ES-I3 (cell line): ENCODE measurements at regions not wholly inside any gene's neighbourhood (a gene's known extent, or its start where the extent isn't known, plus 50 kb on each side); places are given as distances from the start of the nearest gene placed in this dataset.

Experiments
- H3K36me3 ChIP-seq: 2 replicates; pipeline ENCODE4 v1.6.1; 2013; ENCODE audit warnings: mild to moderate bottlenecking, low read length, control low read depth, moderate library complexity; ENCODE audit not compliant: insufficient read depth
- H3K4me1 ChIP-seq: 2 replicates; pipeline ENCODE4 v1.6.1; 2013; ENCODE audit warnings: mild to moderate bottlenecking, control low read depth, low read length; ENCODE audit not compliant: insufficient read depth
- H3K9ac ChIP-seq: 2 replicates; pipeline ENCODE4 v1.6.1; 2013; ENCODE audit warnings: low read depth, mild to moderate bottlenecking, low read length, moderate library complexity
- H3K9me3 ChIP-seq: 2 replicates; pipeline ENCODE4 v1.6.1; 2013; ENCODE audit warnings: mild to moderate bottlenecking, low read length, moderate library complexity; ENCODE audit not compliant: control insufficient read depth, insufficient read depth

DNA sequence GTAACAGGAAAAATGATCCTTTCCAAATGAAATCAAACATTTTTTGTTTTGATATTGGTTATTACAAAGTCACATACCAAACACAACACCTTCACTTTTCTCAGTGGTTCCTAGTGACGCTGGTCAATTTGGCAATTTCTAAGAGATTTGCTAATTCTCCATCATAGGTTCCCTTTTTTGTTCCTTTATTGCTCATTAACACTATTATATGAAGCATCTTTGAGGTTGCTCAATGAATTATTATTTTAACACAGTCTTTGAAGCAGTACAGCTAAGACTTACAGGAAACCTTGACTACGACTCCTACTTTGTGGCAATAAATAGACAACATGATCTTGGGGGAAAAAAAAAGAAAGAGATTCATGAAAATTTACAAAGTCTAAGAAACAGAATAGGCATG lies 152.2 kb upstream of the VRK2 start:
- H3K9ac ChIP-seq = no peak overlapping the region
- H3K4me1 ChIP-seq = no peaks in the 10 kb centered on the region
- no peaks in the 10 kb centered on the region for H3K9me3 ChIP-seq
- no peaks in the 10 kb centered on the region for H3K36me3 ChIP-seq

GRCh38 chr2:57897920-57898319 lies 148.7 kb upstream of the VRK2 start:
- Histone ChIP-seq H3K36me3 (no peaks in the 10 kb centered on the region), H3K9ac (no peak overlapping the region), H3K9me3 (no peaks in the 10 kb centered on the region), H3K4me1 (peaks cover 3% of the 10 kb centered on the region; the same call in 1 of the 2 replicates)

GRCh38 chr2:57899898-57900297 lies 146.7 kb upstream of the VRK2 start:
- H3K9ac ChIP-seq = no peak overlapping the region
- peaks cover 3% of the 10 kb centered on the region; the same call in 1 of the 2 replicates for H3K4me1 ChIP-seq
- H3K9me3 ChIP-seq = no peaks in the 10 kb centered on the region
- H3K36me3 ChIP-seq = no peaks in the 10 kb centered on the region

DNA sequence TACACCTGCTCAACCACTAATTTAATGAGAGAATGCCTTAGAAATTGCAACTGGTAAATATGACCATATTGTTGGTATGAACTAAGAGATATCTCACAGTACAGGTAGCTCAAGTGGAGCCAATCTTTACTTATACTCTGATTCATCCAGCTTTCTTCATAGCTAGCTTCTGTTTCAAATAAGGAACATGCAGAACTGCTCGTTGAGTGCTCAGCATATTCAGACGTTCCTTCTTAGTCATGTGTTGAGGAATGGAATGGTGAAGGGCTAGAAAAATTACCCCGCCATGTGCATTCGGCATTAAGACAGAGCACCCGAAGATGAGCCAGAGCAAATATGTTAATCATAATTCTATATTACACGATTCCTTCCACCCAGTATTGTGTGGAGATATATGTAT lies 144.0 kb upstream of the VRK2 start:
- H3K9ac ChIP-seq = no peak overlapping the region; the same call in 1 of the 2 replicates
- peaks cover 3% of the 10 kb centered on the region; the same call in 1 of the 2 replicates for H3K4me1 ChIP-seq
- H3K9me3 ChIP-seq = no peaks in the 10 kb centered on the region
- H3K36me3 ChIP-seq = no peaks in the 10 kb centered on the region

DNA sequence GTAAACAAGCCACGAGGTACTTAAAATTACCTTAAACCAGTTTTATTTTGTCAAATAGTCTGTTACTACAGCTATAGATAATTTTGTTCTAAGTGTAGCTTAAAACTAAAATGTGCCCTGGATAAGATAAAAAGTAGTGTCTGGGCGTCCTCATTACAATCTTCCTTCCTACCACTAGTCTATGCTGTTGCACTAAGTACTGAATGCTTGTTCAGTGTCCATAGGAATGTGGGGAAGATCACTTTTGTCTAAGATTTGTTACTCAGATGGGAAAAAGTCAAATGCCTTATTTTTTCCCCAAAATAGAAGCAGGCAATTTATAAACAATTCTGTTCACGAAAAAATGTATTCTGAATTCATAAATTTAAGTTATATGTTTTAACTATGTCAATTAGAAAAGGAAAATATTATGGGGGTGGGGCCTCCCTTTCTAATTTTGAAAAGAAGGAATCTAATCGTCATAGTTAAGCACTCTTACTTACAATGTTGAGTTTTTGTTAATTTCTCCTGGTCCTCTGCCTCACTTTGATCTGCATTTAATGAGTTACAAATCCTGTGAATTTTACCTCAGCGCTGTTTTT lies 140.4 kb upstream of the VRK2 start:
- H3K9ac ChIP-seq = no peak overlapping the region
- H3K9me3 ChIP-seq = no peaks in the 10 kb centered on the region
- no peaks in the 10 kb centered on the region for H3K36me3 ChIP-seq
- H3K4me1 ChIP-seq = peaks cover 3% of the 10 kb centered on the region; the same call in 1 of the 2 replicates

- H3K36me3 ChIP-seq = no peaks in the 10 kb centered on the region
- no peak overlapping the region for H3K9ac ChIP-seq
- peaks cover 3% of the 10 kb centered on the region; the same call in 1 of the 2 replicates for H3K4me1 ChIP-seq
- H3K9me3 ChIP-seq = no peaks in the 10 kb centered on the region
Measured at GRCh38 chr2:57907411-57907810, 139.2 kb upstream of the VRK2 start.

- no peaks in the 10 kb centered on the region for H3K4me1 ChIP-seq
- H3K9ac ChIP-seq = no peak overlapping the region
- no peaks in the 10 kb centered on the region for H3K9me3 ChIP-seq
- H3K36me3 ChIP-seq = no peaks in the 10 kb centered on the region
Measured at GRCh38 chr2:57908736-57909161, 137.9 kb upstream of the VRK2 start.

- Histone ChIP-seq H3K9ac (no peak overlapping the region), H3K9me3 (no peaks in the 10 kb centered on the region), H3K36me3 (no peaks in the 10 kb centered on the region), H3K4me1 (no peaks in the 10 kb centered on the region)
Measured at GRCh38 chr2:57918126-57918525, 128.5 kb upstream of the VRK2 start.

DNA sequence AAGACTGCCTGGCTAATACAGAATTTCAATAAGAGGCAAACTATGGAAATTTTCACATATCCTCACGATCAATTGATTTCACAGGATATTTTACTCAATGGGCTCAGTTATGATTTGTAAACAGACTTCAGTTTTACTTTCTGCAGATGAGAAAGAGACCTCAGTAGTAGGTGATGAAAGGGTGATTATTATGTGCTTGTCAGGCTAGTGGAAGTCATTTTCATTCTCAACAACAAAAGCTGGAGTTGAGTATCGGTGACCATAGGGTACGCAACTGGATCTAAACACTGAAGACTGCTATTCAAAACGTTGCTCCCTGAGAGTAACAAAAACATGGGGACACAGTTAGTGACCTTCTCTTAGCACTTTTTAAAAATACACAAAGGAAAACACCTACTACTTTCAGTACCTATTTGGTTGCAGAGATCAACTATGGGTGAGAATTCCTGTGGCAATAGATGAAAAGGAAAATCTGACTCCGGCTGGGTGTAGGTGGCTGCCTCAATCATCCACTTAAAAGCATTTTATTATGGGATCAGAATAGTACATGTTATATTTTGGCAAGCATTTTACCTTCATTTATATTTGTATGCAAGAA lies 126.2 kb upstream of the VRK2 start:
- H3K36me3 ChIP-seq = no peaks in the 10 kb centered on the region
- no peak overlapping the region for H3K9ac ChIP-seq
- no peaks in the 10 kb centered on the region for H3K9me3 ChIP-seq
- no peaks in the 10 kb centered on the region for H3K4me1 ChIP-seq

DNA sequence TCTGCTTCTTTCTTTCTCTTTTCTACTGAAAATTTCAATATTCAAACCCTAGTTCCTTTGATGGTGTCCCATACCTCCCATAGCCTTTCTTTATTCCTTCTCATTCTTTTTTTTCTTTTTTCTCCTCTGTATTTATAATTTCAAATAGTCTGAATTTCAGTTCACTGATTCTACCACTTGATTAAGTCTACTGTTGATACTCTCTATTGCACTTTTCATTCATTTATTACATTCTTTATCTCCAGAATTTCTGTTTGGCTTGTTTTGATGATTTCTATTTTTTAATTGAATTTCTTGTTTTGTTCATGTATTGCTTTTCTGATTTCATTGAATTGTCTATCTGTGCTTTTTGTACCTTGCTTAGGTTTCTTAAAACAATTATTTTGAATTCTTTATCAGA lies 111.9 kb upstream of the VRK2 start:
- Histone ChIP-seq H3K36me3 (no peaks in the 10 kb centered on the region), H3K9ac (no peak overlapping the region), H3K4me1 (no peaks in the 10 kb centered on the region), H3K9me3 (peaks cover 3% of the 10 kb centered on the region; the same call in 1 of the 2 replicates)

GRCh38 chr2:57936216-57936615 lies 110.4 kb upstream of the VRK2 start:
- H3K4me1 ChIP-seq = no peaks in the 10 kb centered on the region
- peaks cover 3% of the 10 kb centered on the region; the same call in 1 of the 2 replicates for H3K9me3 ChIP-seq
- no peaks in the 10 kb centered on the region for H3K36me3 ChIP-seq
- no peak overlapping the region for H3K9ac ChIP-seq

DNA sequence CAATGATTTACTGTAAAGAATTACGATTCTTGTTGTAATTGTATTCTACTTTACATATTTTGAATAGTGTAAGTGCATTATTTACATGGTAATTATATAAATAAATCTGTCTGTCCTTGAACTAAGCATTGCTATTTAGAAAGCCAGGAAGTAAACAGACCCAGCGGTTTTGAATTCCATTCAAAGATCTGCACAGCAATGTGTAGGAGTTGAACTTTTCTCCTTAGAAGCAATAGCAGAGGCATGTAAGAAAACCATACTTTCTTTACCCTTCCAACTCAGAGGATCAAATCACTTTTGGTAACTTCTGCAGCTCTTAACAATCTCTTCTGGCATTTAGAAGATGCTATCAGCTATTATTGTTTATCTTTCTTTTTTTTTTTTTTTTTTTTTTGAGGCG lies 109.2 kb upstream of the VRK2 start:
- H3K9ac ChIP-seq = no peak overlapping the region
- no peaks in the 10 kb centered on the region for H3K36me3 ChIP-seq
- peaks cover 3% of the 10 kb centered on the region; the same call in 1 of the 2 replicates for H3K9me3 ChIP-seq
- H3K4me1 ChIP-seq = no peaks in the 10 kb centered on the region

DNA sequence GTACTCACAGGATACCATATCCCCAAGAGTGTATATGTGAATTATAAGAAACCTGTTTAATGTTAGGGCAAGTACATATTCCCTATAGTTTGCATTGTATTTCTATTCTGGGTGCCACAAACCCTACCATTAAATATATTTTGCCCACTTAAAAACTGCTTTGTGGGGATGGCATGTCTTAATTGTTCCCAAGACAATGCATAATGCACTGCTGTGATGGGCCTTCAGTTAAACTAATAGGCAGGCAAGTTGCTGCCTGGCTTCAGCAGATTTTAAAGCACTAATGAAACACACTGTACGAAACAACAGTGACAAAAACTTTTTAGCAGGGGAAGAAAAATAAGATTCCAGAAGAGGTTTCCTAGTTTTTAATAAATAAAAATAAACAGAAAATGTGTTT lies 104.8 kb upstream of the VRK2 start:
- H3K36me3 ChIP-seq = no peaks in the 10 kb centered on the region
- no peak overlapping the region for H3K9ac ChIP-seq
- 0 out of 2 replicates have a peak, but pooled peaks cover 3% of the 10 kb centered on the region for H3K4me1 ChIP-seq
- no peaks in the 10 kb centered on the region for H3K9me3 ChIP-seq

DNA sequence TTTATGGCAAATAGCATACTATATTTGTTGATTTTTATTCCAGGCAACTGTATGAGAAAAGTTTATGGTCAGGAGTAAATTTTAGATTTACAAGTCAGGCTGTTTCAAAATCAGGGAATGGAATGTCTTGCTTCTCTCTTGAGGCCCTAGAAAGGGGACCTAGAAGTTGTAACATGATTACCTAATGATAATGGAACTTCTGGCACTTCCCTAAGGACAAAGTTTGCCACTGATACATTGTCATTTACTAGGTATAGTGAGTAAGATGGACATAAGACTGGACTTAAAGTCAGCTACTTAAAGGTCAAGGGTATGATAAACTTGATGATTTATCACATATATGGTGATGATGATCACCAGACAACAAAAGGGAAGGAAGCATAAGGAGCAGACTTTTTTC lies 103.3 kb upstream of the VRK2 start:
- H3K4me1 ChIP-seq = 0 out of 2 replicates have a peak, but pooled peaks cover 3% of the 10 kb centered on the region
- H3K9ac ChIP-seq = no peak overlapping the region
- no peaks in the 10 kb centered on the region for H3K36me3 ChIP-seq
- no peaks in the 10 kb centered on the region for H3K9me3 ChIP-seq

- H3K9me3 ChIP-seq = no peaks in the 10 kb centered on the region
- no peaks in the 10 kb centered on the region for H3K36me3 ChIP-seq
- no peak overlapping the region for H3K9ac ChIP-seq
- 0 out of 2 replicates have a peak, but pooled peaks cover 3% of the 10 kb centered on the region for H3K4me1 ChIP-seq
Measured at GRCh38 chr2:57947398-57947797, 99.2 kb upstream of the VRK2 start.
